ENCODE measurements at regions not wholly inside any gene's neighbourhood (a gene's known extent, or its start where the extent isn't known, plus 50 kb on each side); places are given as distances from the start of the nearest gene placed in this dataset.

GRCh38 chr14:58780605-58781004 lies 142.8 kb downstream of the DACT1 start:
- no peak for TF ChIP-seq CTCF (IDR thresholded peaks at IDR 0.05; ENCODE audit: low read length)
- no peak for TF ChIP-seq EZH2 (IDR thresholded peaks at IDR 0.05; ENCODE audit: borderline replicate concordance, low read length)

Measured in OCI-LY1 (cell line).